HG02938 (cell line): ENCODE measurements at regions not wholly inside any gene's neighbourhood (a gene's known extent, or its start where the extent isn't known, plus 50 kb on each side); places are given as distances from the start of the nearest gene placed in this dataset.

Experiments
- ATAC-seq: cut with Tn5 transposase; IDR thresholded peaks from one replicate; pipeline ENCODE4 v1.9.1; 2021; ENCODE audit warnings: mild to moderate bottlenecking, moderate library complexity; ENCODE audit not compliant: unreplicated experiment

DNA sequence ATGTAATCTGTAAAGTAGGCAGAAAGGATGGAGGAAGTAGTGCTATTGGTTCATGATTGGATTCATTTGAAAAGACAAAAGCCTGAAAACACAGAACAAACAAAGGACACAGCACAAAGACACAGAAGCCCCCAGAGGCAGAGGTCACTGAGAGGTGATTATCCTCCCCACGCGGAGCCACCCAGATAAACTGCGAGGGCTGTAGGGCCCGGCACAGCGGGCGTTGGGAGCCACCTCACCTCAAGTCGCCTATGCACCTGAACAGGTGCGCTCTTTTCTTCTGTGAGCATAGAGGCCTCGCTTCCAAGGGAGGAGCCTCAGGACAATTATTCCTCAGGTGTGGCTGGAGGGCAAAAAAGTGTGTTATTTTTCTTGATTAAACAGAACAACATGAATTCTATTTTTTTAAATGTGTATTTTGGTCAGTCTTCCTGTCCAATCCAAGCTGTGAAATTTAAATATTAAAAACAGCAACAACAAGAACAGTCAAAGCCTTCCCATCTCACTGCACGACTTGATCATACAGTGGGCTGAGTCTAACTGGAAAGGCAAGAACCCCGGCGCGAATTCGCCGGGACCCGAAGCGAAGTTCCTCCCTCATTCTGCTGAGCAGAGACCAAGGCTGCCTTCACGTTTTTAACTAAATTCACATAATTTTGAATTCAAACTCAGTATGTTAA, 205.3 kb downstream of the THBS2 start:
- ATAC-seq: no peak

DNA sequence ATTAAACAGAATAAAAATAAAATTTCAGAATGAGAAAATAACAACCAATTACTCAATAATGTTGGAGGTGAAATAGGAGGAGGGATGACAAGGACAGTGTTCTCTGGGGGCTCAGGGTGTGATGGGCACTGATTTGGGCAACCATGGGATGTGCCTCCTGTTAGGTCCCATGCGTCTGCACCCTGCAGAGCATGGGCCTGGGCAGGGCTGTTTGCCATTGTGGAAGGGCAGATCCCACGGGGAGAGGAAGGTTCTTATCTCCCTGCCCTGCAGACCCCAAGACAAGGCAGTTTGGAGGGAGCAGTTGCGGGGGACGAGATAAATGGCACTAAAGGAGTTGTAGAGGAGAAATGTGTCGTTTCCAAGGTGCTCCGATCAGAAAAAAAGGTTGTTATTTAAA, 206.3 kb downstream of the THBS2 start:
- ATAC-seq: no peak

DNA sequence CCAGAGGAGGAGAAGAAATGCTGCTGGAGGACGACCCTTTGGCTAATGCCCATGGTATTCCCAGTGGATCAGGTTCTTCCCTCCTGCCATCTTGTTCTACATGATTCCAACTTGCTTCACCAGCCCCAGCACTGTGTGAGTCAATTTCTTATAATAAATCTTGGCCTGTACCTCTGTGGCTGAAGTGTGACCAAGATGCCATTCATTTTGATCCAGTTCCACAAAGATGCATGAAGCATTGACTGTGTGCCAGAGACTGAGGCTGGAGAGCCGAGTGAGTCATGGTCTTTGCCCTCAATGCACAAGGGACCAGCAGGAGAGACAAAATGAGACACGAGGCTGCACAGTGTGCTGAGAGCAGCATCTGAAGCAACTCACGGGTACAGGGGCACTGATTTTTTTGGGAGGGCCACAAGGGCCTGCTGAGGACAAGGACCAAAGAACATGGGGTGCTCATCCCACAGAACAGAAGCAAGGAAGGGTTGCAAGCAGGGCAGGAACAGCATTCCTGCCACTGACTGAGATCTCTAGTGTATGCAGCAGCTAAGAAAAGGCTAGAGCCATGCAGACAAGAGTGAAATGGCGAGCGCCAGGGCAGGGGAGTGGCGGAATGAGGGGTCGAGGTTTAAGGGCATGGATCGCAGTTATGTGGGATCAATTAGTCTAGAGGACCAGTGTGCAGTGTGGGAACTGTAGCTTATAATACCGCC, 207.0 kb downstream of the THBS2 start:
- ATAC-seq: no peak

DNA sequence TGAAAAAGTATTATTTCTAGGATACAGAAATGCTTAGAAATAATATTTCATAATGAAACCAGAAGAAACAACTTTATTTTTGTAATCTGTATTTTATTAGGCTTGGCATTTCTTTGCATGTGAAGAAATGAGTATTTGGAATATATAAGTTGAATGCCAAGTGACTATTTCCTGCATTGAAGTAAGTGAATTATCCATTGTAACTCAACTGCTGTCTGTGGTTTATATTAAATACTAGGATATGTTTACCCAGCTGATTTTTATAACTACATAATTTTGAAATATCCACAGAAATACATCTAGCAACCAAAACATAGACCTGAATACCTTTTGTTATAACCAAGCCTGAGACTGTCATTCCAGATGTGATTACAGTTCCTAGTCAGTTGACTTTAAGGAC, 207.6 kb downstream of the THBS2 start:
- no peak for ATAC-seq

DNA sequence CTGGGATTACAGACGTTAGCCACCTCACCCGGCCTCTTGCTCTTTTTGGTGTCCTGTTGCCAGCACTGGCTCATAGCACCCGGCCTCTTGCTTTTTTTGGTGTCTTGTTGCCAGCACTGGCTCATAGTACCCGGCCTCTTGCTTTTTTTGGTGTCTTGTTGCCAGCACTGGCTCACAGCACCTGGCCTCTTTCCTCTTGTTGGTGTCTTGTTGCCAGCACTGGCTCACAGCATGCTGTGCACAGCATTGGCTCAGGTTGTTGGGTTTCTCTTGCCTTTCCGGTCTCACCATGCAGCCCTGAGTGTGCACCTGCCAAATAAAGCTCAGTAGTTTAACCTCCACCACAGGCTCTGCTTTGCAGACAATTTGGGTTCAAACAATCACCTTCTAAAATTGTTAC, 208.2 kb downstream of the THBS2 start:
- ATAC-seq: no peak

DNA sequence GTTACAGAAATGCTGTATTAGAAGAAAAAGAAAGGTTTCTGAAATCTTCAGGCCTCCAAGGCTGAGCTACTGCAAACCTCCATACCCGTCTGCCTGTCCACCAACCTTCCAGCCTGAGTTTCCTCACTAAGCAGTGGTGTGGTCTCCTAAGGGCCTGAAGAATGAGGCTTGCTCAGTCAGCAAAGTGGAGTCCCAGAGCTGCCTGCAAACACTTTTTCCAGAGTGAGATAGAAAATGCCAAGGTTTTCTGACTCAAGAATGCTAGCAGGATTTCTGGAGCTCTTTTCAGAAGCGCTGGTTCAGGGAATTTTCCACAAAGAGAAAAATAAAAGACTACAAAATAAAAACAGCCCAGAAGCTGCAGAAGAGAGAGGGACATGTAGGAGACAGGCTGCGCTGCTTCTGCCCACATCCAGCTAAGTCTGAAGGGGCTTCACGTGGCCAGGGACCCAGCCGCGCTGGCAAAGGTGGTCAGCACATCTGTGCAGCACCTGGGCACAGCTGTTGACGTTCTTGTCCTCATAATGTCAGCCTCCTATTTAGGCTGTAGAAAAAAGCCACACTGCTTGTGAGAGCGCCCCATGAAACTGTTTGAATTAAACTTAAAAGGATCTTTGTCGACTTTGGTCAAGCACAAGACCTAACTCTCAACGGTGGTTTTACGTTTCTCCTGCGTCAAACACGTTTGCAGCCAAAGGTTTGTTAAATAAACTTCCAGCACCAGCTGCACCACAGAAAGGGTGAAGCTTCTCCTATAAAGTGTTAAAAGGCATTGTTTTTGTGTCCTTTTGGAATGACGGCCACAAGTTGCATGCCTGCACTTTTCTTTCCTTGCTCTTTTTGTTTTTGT, 209.0 kb downstream of the THBS2 start:
- no peak for ATAC-seq

DNA sequence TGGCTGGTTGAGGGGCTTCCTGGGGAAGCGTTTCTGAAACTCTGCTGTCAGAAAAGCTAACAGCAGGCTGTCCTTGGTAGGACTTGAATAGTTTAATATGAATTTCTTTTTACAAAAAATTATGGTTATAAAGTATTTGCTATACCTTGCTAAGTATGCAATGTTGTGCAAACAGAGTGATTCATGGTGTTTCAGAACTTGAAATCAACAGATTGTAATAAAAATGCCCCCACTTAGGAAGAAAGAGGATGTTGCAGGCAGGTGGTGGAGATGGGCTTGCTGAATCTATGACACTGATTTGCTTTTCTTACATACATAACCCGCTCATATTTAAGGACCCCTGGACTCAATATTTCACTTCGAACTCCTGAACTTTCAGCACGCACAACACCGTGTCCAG, 211.6 kb downstream of the THBS2 start:
- no peak for ATAC-seq

DNA sequence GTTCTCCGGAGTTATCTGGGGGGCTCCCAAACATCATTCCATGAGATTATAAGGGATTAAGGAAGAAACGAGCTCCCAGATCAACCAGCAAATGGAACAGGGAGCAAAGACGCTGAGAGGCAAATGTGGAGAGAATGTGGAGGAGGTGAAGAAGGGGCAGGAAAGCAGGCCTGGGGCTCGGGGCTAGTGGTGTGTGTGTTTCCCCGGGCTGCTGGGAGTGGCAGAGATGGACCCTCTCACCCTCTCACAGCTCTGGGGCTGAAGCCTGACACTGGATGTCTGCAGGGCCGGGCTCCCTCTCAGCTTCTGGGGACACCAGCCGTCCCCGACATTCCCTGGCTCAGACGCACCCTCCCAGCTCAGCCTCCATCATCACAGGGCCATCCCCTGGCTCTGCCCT, 212.6 kb downstream of the THBS2 start:
- no peak for ATAC-seq

DNA sequence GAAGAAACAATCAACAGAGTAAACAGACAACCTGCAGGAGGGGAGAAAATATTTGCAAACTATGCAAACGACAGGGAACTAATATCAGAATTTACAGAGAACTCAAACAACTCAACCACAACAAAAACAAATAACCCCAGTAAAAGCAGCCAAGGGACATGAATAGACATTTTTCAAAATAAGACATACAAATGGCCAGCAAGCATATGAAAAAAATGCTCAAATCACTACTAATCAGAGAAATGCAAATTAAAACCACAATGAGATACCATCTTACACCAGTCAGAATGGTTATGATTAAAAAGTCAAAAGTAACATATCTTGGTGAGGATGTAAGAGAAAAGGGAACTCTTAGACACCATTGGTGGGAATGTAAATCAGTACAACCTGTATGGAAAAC, 215.0 kb downstream of the THBS2 start:
- ATAC-seq: no peak

DNA sequence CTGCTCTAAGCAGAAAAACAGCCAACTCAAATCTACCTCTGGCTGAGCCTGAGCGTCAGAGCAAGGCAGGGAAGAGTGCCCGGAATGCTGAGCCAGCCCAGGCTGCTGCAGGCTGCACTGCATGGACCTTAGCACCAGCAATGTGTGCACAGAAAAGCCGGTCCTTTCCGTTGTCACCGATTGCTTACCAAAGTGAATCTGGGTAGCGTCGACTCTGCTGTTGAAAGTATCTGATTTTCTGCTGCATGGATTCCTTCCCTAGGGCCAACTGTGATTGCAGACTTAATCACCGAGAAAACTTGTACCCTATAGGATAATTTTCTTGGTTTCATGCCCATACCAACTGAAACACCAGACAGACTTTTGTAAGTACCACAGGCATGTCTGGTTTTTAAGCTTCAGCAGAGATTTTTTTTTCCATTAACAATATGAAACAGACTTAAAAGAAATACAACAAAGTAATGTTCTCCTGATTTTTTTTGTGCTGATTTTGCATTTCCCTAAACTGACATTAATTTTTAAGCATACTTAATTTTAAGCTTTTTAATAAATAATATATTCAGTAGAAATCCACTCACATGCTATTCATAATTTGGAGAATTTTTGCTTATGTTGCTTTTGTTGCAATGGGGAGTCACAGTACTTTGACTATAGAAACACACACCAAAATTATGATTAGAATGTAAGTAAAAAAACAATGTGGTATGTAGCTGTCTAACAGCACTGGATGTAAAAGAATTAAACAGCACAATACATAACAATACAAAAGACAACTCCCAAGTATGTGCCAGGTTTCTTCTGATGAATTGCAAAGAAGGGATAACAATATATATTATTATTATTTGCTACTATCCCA, 218.0 kb downstream of the THBS2 start:
- ATAC-seq: no peak

DNA sequence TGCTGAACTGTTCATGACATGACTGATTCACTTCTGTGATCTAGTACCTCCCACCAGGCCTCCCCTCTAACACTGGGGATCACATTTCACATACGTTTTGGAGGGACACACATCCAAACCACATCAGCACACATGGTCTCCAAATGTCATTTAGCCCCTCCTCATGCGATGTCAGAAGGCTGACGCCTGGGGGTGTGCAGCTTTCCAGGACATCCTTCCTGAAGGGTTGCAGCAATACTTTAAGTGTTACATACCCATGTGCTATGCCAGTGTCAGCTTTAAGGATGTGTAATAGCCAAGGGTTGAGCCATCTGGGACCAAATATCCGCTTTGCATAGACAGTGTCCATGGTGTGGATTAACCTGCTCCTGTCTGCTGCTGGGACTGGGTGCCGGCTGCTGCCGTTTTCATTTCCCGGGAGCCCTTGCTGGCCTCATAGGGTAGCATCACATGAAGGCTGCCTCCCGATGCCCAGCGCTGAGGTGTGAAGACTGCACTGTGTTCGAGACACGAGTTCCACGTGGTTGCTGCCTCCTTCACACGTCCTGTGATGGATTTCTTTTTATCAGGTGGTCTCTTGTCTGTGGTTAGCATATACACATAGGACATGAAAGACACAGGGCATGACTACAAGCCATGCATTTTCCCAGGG, 219.0 kb downstream of the THBS2 start:
- ATAC-seq: no peak

DNA sequence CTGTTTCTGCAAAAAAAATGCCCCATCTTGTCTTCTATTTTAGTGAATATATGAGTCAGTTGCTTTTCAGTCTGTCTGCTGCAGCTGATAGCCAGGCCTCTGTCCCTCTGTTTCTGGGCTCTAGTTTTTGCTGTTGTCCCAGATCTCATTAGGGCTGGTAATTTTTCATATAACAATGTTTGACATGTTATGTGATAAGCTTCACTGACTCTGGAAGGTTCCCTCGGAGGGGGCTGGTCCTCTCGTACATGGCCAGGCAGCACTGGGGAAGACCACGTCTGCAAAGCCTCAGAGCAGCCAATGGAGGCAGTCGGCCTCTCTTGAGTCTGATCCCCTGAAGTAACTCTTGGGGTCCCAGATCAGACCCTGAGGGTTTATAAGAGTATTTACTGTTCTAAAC, 223.8 kb downstream of the THBS2 start:
- no peak for ATAC-seq

DNA sequence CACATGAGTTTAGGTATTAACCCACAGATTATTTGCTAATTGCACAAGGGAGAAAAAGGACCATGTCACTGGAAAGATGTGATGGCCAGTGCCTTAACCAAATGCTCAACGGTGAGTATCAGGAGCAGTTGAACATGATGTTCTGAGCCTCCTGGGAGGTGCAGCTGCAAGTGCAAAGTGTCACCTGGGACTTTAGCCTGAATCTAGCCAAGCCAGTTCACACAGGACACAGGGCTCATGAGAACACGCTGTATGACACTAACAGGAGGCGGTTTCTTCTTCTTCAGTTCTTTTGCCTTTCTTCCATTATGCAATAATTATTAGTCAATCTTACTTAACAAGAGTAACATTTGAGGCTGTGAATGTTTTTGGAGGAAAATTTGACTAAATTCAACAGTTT, 225.3 kb downstream of the THBS2 start:
- ATAC-seq: no peak

DNA sequence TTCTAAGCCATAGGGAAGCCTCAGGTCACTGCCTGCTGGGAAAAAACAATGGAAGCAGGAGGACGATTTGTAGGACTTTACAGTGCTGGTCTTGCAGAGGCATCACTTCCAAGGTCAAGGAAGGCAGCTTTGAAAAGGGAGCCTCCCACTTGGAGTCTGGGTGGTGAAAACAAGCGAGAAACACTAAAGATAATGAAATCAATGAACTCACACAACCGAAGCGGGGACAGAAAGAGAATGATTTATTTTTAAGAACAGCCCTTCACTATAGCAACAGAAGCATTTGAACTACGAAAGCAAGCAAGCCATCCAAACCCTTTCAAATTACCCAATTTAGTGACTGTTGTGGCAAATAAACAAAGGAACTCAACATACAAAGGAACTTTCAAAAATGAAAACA, 227.5 kb downstream of the THBS2 start:
- no peak for ATAC-seq

DNA sequence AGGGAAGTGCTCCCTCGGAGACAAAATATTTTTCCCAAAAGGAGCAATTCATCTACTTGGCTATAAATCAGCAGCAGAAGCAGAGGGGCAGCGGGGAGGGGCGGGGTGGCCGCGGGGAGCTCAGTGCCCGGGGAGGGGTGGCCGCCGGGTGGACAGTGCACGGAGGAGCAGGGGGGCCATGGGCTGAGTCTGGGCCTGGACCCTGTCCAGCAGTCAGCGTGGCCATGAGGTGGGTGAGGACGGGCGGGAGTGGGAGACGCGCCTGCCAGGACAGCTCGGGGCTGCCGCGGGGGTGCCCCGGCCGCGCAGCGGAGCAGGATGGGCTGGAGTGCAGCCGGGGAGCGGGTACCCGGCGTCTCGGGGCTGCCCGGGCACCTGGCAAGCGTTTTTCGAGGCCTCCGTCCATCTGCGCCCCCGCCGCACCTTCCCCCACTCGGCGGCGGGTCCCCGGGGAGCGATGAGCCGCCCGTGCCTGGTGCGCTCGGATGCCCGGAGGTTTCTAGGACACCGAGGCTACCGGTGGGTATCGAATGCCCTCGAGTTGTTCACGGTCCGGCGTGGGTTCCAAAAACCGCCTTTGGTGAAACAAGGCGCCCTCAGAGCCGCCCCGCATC, 229.5 kb downstream of the THBS2 start:
- no peak for ATAC-seq

DNA sequence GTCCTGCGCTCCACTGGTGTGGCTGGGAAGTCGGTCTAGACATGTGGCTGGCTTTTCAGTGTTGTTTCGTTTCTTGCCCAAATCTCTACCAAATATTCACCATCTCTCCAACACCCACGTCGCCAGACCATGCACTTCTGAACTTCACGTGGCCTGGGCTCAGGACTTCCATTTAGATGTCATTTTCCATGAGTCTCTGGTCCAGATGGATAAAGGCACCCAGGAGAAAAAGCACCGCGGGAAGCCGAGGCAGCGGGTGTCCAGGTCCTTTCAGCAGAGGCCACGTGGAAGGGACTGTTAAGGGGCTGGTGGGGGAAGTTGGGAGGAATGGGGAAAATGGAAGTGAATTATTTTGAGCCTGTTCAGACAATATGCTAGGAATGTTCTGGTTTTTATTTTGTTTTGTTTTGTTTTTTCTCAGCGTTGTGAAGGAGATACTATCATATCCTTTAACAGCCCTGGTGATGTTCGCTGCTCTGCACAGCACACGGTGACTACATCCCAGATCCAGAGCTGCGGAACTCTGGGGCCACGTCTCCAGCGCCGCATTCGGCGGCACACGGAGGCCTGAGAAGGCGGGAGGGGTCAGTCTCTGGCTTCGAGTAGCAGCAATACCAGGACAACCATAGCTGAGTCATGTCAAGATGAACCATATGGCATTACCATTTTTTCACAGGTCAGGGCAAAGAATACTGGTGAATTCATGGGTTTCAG, 230.3 kb downstream of the THBS2 start:
- no peak for ATAC-seq

DNA sequence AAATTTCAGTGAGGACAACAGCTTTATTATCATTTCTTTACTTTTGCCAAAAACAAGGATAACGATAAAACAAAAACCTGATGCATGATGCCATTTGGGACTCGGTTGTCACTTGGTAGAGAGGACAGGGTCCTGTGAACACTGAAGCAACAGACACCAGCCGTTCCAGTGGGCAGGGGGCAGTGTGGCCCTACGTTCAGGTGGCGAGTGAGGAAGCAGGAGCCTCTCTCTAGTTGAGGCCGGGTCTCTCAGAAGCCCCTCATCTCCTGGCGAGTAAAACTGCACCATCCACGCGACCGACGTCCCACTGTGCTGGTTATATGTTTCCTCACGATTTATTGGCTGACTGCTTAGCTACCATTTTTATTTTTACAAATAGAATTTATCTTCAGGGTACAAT, 231.6 kb downstream of the THBS2 start:
- no peak for ATAC-seq

DNA sequence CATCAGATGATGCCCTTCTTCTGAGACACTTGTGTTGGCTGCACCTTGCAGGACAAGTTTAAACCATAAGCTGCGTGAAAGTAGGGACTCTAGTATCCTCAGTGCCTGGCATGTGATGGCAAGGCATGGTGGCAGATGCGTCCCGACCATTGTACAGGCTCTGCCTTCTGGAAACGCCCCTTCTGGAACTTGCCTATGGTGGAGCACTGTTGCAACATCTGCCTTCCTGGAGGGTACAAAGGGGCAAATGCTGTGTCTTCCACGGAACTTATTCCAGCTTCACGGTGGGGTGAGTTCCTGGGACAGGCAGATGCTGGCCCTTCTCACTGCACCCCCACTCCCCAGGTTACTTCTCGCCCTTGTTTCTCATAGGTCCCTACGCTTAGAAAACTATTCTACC, 232.8 kb downstream of the THBS2 start:
- ATAC-seq: no peak

DNA sequence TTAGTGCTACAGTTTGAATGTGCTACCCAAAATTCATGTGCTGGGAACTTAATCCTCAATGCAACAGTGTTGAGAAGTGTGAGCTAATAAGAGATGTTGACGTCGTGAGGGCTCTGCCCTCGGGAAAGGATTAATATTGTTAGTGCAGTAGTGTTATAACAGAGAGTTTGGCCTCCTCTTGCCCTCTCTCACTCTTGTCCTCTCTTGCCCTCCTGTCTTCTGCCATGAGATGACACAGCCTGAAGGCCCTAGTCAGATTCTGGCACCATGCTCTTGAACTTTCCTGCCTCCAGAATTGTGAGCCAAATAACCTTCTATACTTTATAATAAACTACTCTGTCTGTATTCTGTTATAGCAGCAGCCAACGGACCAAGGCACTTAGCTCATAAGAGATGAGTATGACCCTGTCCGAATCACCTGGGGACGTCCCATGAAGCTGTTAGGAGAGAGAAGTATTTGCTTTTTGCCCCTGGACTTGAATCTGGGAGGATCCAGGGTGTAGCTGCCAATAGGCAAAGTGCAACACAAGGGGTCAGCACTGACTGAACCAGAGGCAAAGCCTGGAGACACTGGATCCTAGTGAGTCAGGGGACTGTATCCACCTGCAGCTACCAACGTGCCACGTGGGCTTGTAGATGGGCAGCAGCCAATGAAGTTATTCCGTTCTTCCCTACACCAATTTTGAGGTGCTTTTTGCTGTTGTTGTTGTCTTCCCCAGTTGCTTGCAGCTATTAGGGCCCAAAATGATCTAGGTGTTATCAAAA, 233.7 kb downstream of the THBS2 start:
- ATAC-seq: no peak
